ENCODE measurements at regions not wholly inside any gene's neighbourhood (a gene's known extent, or its start where the extent isn't known, plus 50 kb on each side); places are given as distances from the start of the nearest gene placed in this dataset.

GRCh38 chr22:47575291-47575690, 812.8 kb downstream of the TBC1D22A start:
- DNase-seq: no peak

- no peak for DNase-seq
Measured at GRCh38 chr22:47574556-47574955, 812.1 kb downstream of the TBC1D22A start.

GRCh38 chr22:47573141-47573540, 810.7 kb downstream of the TBC1D22A start:
- no peak for DNase-seq

GRCh38 chr22:47572443-47572842, 810.0 kb downstream of the TBC1D22A start:
- DNase-seq: no peak

GRCh38 chr22:47571616-47572015, 809.2 kb downstream of the TBC1D22A start:
- no peak for DNase-seq

- DNase-seq: no peak
Measured at GRCh38 chr22:47570851-47571250, 808.4 kb downstream of the TBC1D22A start.

- no peak for DNase-seq
Measured at GRCh38 chr22:47570300-47570685, 807.8 kb downstream of the TBC1D22A start.

- DNase-seq: no peak
Measured at GRCh38 chr22:47569389-47570299, 807.2 kb downstream of the TBC1D22A start.

- DNase-seq: no peak
Measured at GRCh38 chr22:47568700-47569099, 806.2 kb downstream of the TBC1D22A start.

- no peak for DNase-seq
Measured at GRCh38 chr22:47567126-47568090, 805.0 kb downstream of the TBC1D22A start.

- DNase-seq: no peak
Measured at GRCh38 chr22:47566491-47566890, 804.0 kb downstream of the TBC1D22A start.

GRCh38 chr22:47565607-47566006, 803.2 kb downstream of the TBC1D22A start:
- no peak for DNase-seq

- DNase-seq: no peak
Measured at GRCh38 chr22:47564651-47565434, 802.4 kb downstream of the TBC1D22A start.

- no peak for DNase-seq
Measured at GRCh38 chr22:47564158-47564450, 801.7 kb downstream of the TBC1D22A start.

GRCh38 chr22:47563406-47564157, 801.1 kb downstream of the TBC1D22A start:
- no peak for DNase-seq

GRCh38 chr22:47561766-47562165, 799.3 kb downstream of the TBC1D22A start:
- no peak for DNase-seq

GRCh38 chr22:47561115-47561675, 798.7 kb downstream of the TBC1D22A start:
- no peak for DNase-seq

GRCh38 chr22:47558828-47559700, 796.6 kb downstream of the TBC1D22A start:
- DNase-seq: no peak

- DNase-seq: no peak
Measured at GRCh38 chr22:47556473-47556872, 794.0 kb downstream of the TBC1D22A start.

GRCh38 chr22:47553436-47553835, 791.0 kb downstream of the TBC1D22A start:
- no peak for DNase-seq
